ENCODE measurements at regions not wholly inside any gene's neighbourhood (a gene's known extent, or its start where the extent isn't known, plus 50 kb on each side); places are given as distances from the start of the nearest gene placed in this dataset.
A peak's percentile ranks its signal among the peaks of the same experiment; 100 is the strongest.

DNA sequence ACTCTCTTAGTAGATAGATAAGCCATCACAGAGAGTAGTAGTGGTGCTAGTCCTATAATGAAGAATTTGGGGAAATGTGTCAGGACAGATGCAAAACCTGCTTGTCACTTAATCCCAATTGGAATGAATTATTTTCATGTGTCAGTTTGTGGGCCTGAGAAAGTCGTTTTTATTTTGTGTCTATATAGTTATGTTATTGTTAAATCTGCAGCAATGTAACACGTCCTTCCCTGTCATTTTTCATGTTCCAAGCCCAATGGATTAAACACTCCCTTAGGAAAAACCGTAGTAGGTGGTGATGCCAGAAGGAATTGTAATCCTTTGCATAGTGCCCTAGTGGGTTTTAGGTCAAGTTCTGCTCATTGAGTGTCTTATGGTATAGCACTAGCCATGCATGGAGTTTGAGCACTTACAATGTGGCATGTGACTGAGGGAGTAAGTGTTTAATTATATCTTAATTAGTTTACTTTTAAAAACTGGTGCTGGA is 105.9 kb upstream of the PRSS16 start:
- Histone ChIP-seq H4K5ac (ENCODE audit: low read depth, low read length) (no peak overlapping the region; the same call in 1 of the 2 replicates), H3K4me2 (ENCODE audit: low read depth, low read length) (peak overlapping the region; percentile 29), H4K91ac (ENCODE audit: insufficient read depth, low read depth, low read length) (no peak overlapping the region), H2BK20ac (ENCODE audit: low read depth, low read length) (no peak overlapping the region), H2BK120ac (ENCODE audit: low read depth, low read length) (no peak overlapping the region), H3K27ac (ENCODE audit: insufficient read depth, low read length) (no peak overlapping the region), H3K4ac (ENCODE audit: low read depth, low read length) (no peak overlapping the region), H2AK9ac (replicated peaks; ENCODE audit: low read depth, low read length, poor library complexity) (no peak overlapping the region), H3K56ac (ENCODE audit: extremely low read depth, insufficient read depth, low read length) (no peak overlapping the region; the same call in 1 of the 2 replicates), H3K9me1 (ENCODE audit: insufficient read depth, low read length) (no peaks in the 10 kb centered on the region), H2AK5ac (ENCODE audit: low read depth, low read length) (no peak overlapping the region), H3K9me3 (ENCODE audit: control insufficient read depth, insufficient read depth, low read length) (no peaks in the 10 kb centered on the region), H2BK5ac (ENCODE audit: low read depth, low read length, poor library complexity, severe bottlenecking) (no peak overlapping the region), H3K36me3 (ENCODE audit: control insufficient read depth, insufficient read depth, low read length) (no peaks in the 10 kb centered on the region), H3K14ac (replicated peaks; ENCODE audit: low read depth, low read length) (no peak overlapping the region; the same call in 1 of the 2 replicates), H3K79me1 (ENCODE audit: low read depth in 1 of 2, low read length in 2 of 2) (peaks cover 0 to 15% of the 10 kb centered on the region in 2 experiments; a peak in 2 of 4 replicates), H3K4me3 (ENCODE audit: insufficient read depth, low read depth, low read length) (no peak overlapping the region), H2AFZ (replicated peaks; ENCODE audit: low read length, poor library complexity) (no peak overlapping the region), H3K27me3 (ENCODE audit: control insufficient read depth, insufficient read depth, low read length) (no peaks in the 10 kb centered on the region), H3K23ac (ENCODE audit: low read depth, low read length) (peak overlapping the region; percentile 79), H3K9ac (ENCODE audit: low read depth, low read length) (no peak overlapping the region; the same call in 1 of the 2 replicates), H2BK15ac (ENCODE audit: low read depth, low read length) (no peak overlapping the region), H3K4me1 (ENCODE audit: control insufficient read depth, insufficient read depth, low read length) (no peaks in the 10 kb centered on the region), H4K8ac (ENCODE audit: low read depth in 2 of 2, low read length in 2 of 2) (peak overlapping the region in 1 of 2 experiments; percentile 51; a peak in 1 of 4 replicates), H3K18ac (ENCODE audit: low read depth, low read length) (no peak overlapping the region), H4K20me1 (ENCODE audit: insufficient read depth, low read length) (no peaks in the 10 kb centered on the region)
- dilution Hi-C loops (cut with HindIII; ENCODE audit: low sequenced_read_pairs, unreplicated experiment) (loop anchor here (25.0 kb wide), 1 partner anchor 746 kb away; a partner anchor contains a TSS), intact Hi-C loops (cut with micrococcal nuclease) (no loop called here), in situ Hi-C loops (cut with MboI; ENCODE audit: low sequenced_read_pairs) (loop anchor here (25.0 kb wide), 2 partner anchors 854 to 954 kb away; a partner anchor contains a TSS)
- TF ChIP-seq RAD21 (IDR thresholded peaks at IDR 0.05; ENCODE audit: low read length), result no peak
- TF ChIP-seq NFE2L2 (IDR thresholded peaks at IDR 0.05; ENCODE audit: low read depth, low read length), result no peak
- TF ChIP-seq RCOR1 (IDR thresholded peaks at IDR 0.05; ENCODE audit: insufficient replicate concordance, low read length), result no peak
- no peak for TF ChIP-seq FOS (IDR thresholded peaks at IDR 0.05; ENCODE audit: low read depth, low read length)
- TF ChIP-seq RFX5 (IDR thresholded peaks at IDR 0.05; ENCODE audit: low read depth, low read length), result no peak
- TF ChIP-seq MXI1 (IDR thresholded peaks at IDR 0.05; ENCODE audit: borderline replicate concordance, low read depth, low read length), result no peak
- no peak for TF ChIP-seq BHLHE40 (IDR thresholded peaks at IDR 0.05; ENCODE audit: low read depth, low read length)
- no peak for TF ChIP-seq ELK1 (IDR thresholded peaks at IDR 0.05; ENCODE audit: borderline replicate concordance, low read depth, low read length)
- no peak for TF ChIP-seq POLR2A (IDR thresholded peaks at IDR 0.05; ENCODE audit: low read depth, low read length)
- TF ChIP-seq MAFK (IDR thresholded peaks at IDR 0.05; ENCODE audit: low read depth, low read length), result no peak
- TF ChIP-seq, protein P1, sequence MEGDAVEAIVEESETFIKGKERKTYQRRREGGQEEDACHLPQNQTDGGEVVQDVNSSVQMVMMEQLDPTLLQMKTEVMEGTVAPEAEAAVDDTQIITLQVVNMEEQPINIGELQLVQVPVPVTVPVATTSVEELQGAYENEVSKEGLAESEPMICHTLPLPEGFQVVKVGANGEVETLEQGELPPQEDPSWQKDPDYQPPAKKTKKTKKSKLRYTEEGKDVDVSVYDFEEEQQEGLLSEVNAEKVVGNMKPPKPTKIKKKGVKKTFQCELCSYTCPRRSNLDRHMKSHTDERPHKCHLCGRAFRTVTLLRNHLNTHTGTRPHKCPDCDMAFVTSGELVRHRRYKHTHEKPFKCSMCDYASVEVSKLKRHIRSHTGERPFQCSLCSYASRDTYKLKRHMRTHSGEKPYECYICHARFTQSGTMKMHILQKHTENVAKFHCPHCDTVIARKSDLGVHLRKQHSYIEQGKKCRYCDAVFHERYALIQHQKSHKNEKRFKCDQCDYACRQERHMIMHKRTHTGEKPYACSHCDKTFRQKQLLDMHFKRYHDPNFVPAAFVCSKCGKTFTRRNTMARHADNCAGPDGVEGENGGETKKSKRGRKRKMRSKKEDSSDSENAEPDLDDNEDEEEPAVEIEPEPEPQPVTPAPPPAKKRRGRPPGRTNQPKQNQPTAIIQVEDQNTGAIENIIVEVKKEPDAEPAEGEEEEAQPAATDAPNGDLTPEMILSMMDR (conservative IDR thresholded peaks at IDR 0.05; ENCODE audit: low read depth, low read length), result no peak
- no peak for TF ChIP-seq SMC3 (IDR thresholded peaks at IDR 0.05; ENCODE audit: low read depth, low read length)
- TF ChIP-seq, protein P2, sequence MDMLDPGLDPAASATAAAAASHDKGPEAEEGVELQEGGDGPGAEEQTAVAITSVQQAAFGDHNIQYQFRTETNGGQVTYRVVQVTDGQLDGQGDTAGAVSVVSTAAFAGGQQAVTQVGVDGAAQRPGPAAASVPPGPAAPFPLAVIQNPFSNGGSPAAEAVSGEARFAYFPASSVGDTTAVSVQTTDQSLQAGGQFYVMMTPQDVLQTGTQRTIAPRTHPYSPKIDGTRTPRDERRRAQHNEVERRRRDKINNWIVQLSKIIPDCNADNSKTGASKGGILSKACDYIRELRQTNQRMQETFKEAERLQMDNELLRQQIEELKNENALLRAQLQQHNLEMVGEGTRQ (IDR thresholded peaks at IDR 0.05; ENCODE audit: low read depth, low read length), result no peak
- no peak for TF ChIP-seq CEBPB (IDR thresholded peaks at IDR 0.05; ENCODE audit: low read depth, low read length)
- TF ChIP-seq MAZ (IDR thresholded peaks at IDR 0.05; ENCODE audit: borderline replicate concordance, low read depth, low read length), result no peak
- WGBS, 2 experiments (ENCODE audit: extremely low coverage in 2 of 2, insufficient read length in 1 of 2), result no CpG with 5 or more reads among the region's 3 CpGs
- ChIA-PET POLR2A (ENCODE audit: unreplicated experiment) (interaction anchor here (0.5 kb wide), 1 partner anchor 690 kb away, joined by 4 read pairs; no protein-coding TSS in a partner anchor), CTCF (interaction anchor here (1.0 kb wide), 1 partner anchor 15 kb away, joined by 3 read pairs; no protein-coding TSS in a partner anchor)
- no peak for ATAC-seq (ENCODE audit: low read depth)
- no TSS peak for BruUV-seq (replicated peaks)
- no peak for DNase-seq

Data from IMR-90 (cell line).